ENCODE measurements at regions not wholly inside any gene's neighbourhood (a gene's known extent, or its start where the extent isn't known, plus 50 kb on each side); places are given as distances from the start of the nearest gene placed in this dataset.

- TF ChIP-seq, protein P1, sequence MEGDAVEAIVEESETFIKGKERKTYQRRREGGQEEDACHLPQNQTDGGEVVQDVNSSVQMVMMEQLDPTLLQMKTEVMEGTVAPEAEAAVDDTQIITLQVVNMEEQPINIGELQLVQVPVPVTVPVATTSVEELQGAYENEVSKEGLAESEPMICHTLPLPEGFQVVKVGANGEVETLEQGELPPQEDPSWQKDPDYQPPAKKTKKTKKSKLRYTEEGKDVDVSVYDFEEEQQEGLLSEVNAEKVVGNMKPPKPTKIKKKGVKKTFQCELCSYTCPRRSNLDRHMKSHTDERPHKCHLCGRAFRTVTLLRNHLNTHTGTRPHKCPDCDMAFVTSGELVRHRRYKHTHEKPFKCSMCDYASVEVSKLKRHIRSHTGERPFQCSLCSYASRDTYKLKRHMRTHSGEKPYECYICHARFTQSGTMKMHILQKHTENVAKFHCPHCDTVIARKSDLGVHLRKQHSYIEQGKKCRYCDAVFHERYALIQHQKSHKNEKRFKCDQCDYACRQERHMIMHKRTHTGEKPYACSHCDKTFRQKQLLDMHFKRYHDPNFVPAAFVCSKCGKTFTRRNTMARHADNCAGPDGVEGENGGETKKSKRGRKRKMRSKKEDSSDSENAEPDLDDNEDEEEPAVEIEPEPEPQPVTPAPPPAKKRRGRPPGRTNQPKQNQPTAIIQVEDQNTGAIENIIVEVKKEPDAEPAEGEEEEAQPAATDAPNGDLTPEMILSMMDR (IDR thresholded peaks at IDR 0.05), result no peak
- no peak for TF ChIP-seq POLR2AphosphoS5 (IDR thresholded peaks at IDR 0.05)
- TF ChIP-seq EP300 (IDR thresholded peaks at IDR 0.05), result no peak
- TF ChIP-seq POLR2A (IDR thresholded peaks at IDR 0.05), result no peak
These were observed 112.1 kb downstream of the PTPRS start for GRCh38 chr19:5228490-5228889.

Measured in gastroesophageal sphincter (tissue), 3 donors.